BLaER1 (cell line): ENCODE measurements at regions not wholly inside any gene's neighbourhood (a gene's known extent, or its start where the extent isn't known, plus 50 kb on each side); places are given as distances from the start of the nearest gene placed in this dataset.
"Not testable (repeated sequence)": the region's sequence is repeated elsewhere in the genome, so short reads cannot be mapped to it uniquely, and the experiment has no call there.

Experiments used
- H3K27ac ChIP-seq: shearing (Covaris generic); formaldehyde crosslinking; 2 replicates; pipeline ENCODE4 v1.8.1; 2022
- H3K27me3 ChIP-seq: shearing (Covaris generic); formaldehyde crosslinking; 2 replicates; pipeline ENCODE4 v1.8.1; 2022
- H3K36me3 ChIP-seq: shearing (Covaris generic); formaldehyde crosslinking; 2 replicates; pipeline ENCODE4 v1.8.1; 2022
- H3K4me1 ChIP-seq: shearing (Covaris generic); formaldehyde crosslinking; 2 replicates; pipeline ENCODE4 v1.8.1; 2022
- H3K4me2 ChIP-seq: shearing (Covaris generic); formaldehyde crosslinking; 2 replicates; pipeline ENCODE4 v1.8.1; 2022
- H3K4me3 ChIP-seq: shearing (Covaris generic); formaldehyde crosslinking; 2 replicates; pipeline ENCODE4 v1.8.1; 2022
- H3K9ac ChIP-seq: shearing (Covaris generic); formaldehyde crosslinking; 2 replicates; pipeline ENCODE4 v1.8.1; 2022
- H3K9me3 ChIP-seq: shearing (Covaris generic); formaldehyde crosslinking; 2 replicates; pipeline ENCODE4 v1.8.1; 2022
- H4K20me1 ChIP-seq: shearing (Covaris generic); formaldehyde crosslinking; 2 replicates; pipeline ENCODE4 v1.8.1; 2022
- Cebpa-rat ChIP-seq: shearing (Covaris generic); IDR thresholded peaks from 2 replicates; pipeline ENCODE4 v1.8.1; 2022

GRCh38 chr1:43035821-43036741 lies 77.4 kb upstream of the SLC2A1 start:
- Histone ChIP-seq H3K27me3 (no peaks in the 10 kb centered on the region), H3K4me3 (no peak overlapping the region), H3K9me3 (no peaks in the 10 kb centered on the region), H4K20me1 (no peaks in the 10 kb centered on the region), H3K9ac (no peak overlapping the region), H3K36me3 (no peaks in the 10 kb centered on the region), H3K4me2 (no peak overlapping the region), H3K4me1 (peaks cover 18% of the 10 kb centered on the region), H3K27ac (0 out of 2 replicates have a peak overlapping the region, but pooled peaks have one; percentile 13)
- no peak for TF ChIP-seq Cebpa-rat

GRCh38 chr1:43034778-43035177 lies 76.1 kb upstream of the SLC2A1 start:
- Histone ChIP-seq H3K4me3 (no peak overlapping the region), H3K9ac (no peak overlapping the region), H3K4me1 (peaks cover 18% of the 10 kb centered on the region), H3K27ac (peak overlapping the region; percentile 1; the same call in 1 of the 2 replicates), H3K36me3 (no peaks in the 10 kb centered on the region), H4K20me1 (no peaks in the 10 kb centered on the region), H3K9me3 (no peaks in the 10 kb centered on the region), H3K4me2 (peak overlapping the region; percentile 29), H3K27me3 (no peaks in the 10 kb centered on the region)
- TF ChIP-seq Cebpa-rat, result no peak

GRCh38 chr1:43034195-43034658 lies 75.6 kb upstream of the SLC2A1 start:
- no peak overlapping the region for H3K4me3 ChIP-seq
- peak overlapping the region; percentile 29 for H3K4me2 ChIP-seq
- no peaks in the 10 kb centered on the region for H3K36me3 ChIP-seq
- H3K27me3 ChIP-seq, result no peaks in the 10 kb centered on the region
- no peaks in the 10 kb centered on the region for H3K9me3 ChIP-seq
- no peaks in the 10 kb centered on the region for H4K20me1 ChIP-seq
- no peak for TF ChIP-seq Cebpa-rat
- H3K9ac ChIP-seq, result no peak overlapping the region
- H3K4me1 ChIP-seq, result peaks cover 17% of the 10 kb centered on the region
- peak overlapping the region; percentile 1; the same call in 1 of the 2 replicates for H3K27ac ChIP-seq

- Histone ChIP-seq H3K9me3 (no peaks in the 10 kb centered on the region), H3K9ac (no peak overlapping the region), H3K4me1 (peaks cover 12% of the 10 kb centered on the region), H3K4me2 (no peak overlapping the region), H3K27ac (no peak overlapping the region), H4K20me1 (no peaks in the 10 kb centered on the region), H3K36me3 (no peaks in the 10 kb centered on the region), H3K4me3 (no peak overlapping the region), H3K27me3 (no peaks in the 10 kb centered on the region)
- no peak for TF ChIP-seq Cebpa-rat
Measured at GRCh38 chr1:43031316-43032203, 72.9 kb upstream of the SLC2A1 start.

GRCh38 chr1:43024905-43025304 lies 66.2 kb upstream of the SLC2A1 start:
- Histone ChIP-seq H3K4me3 (no peak overlapping the region), H3K27me3 (no peaks in the 10 kb centered on the region), H3K36me3 (no peaks in the 10 kb centered on the region), H3K9me3 (no peaks in the 10 kb centered on the region), H3K9ac (no peak overlapping the region), H3K4me1 (no peaks in the 10 kb centered on the region), H3K27ac (no peak overlapping the region), H4K20me1 (no peaks in the 10 kb centered on the region), H3K4me2 (no peak overlapping the region)
- TF ChIP-seq Cebpa-rat, result no peak

- no peaks in the 10 kb centered on the region for H3K9me3 ChIP-seq
- H4K20me1 ChIP-seq, result no peaks in the 10 kb centered on the region
- H3K27me3 ChIP-seq, result no peaks in the 10 kb centered on the region
- H3K9ac ChIP-seq, result no peak overlapping the region
- H3K4me2 ChIP-seq, result no peak overlapping the region
- H3K4me3 ChIP-seq, result no peak overlapping the region
- no peak overlapping the region for H3K27ac ChIP-seq
- H3K4me1 ChIP-seq, result no peaks in the 10 kb centered on the region
- TF ChIP-seq Cebpa-rat, result no peak
- H3K36me3 ChIP-seq, result no peaks in the 10 kb centered on the region
Measured at GRCh38 chr1:43021547-43022474, 63.1 kb upstream of the SLC2A1 start.

GRCh38 chr1:43019226-43019625 lies 60.6 kb upstream of the SLC2A1 start:
- Histone ChIP-seq H3K4me3 (no peak overlapping the region), H3K4me2 (no peak overlapping the region), H3K9ac (no peak overlapping the region), H3K36me3 (no peaks in the 10 kb centered on the region), H4K20me1 (no peaks in the 10 kb centered on the region), H3K27ac (no peak overlapping the region), H3K9me3 (no peaks in the 10 kb centered on the region), H3K27me3 (no peaks in the 10 kb centered on the region), H3K4me1 (no peaks in the 10 kb centered on the region)
- no peak for TF ChIP-seq Cebpa-rat

- H4K20me1 ChIP-seq, result no peaks in the 10 kb centered on the region
- H3K4me3 ChIP-seq, result no peak overlapping the region
- H3K9ac ChIP-seq, result no peak overlapping the region
- no peaks in the 10 kb centered on the region for H3K4me1 ChIP-seq
- no peak overlapping the region for H3K4me2 ChIP-seq
- no peaks in the 10 kb centered on the region for H3K36me3 ChIP-seq
- H3K27ac ChIP-seq, result no peak overlapping the region
- TF ChIP-seq Cebpa-rat, result no peak
- no peaks in the 10 kb centered on the region for H3K27me3 ChIP-seq
- no peaks in the 10 kb centered on the region for H3K9me3 ChIP-seq
Measured at GRCh38 chr1:43018121-43018520, 59.5 kb upstream of the SLC2A1 start.

- Histone ChIP-seq H3K4me3 (no peak overlapping the region), H3K4me2 (no peak overlapping the region), H4K20me1 (no peaks in the 10 kb centered on the region), H3K36me3 (no peaks in the 10 kb centered on the region), H3K9ac (no peak overlapping the region), H3K9me3 (no peaks in the 10 kb centered on the region), H3K27ac (no peak overlapping the region), H3K4me1 (no peaks in the 10 kb centered on the region), H3K27me3 (no peaks in the 10 kb centered on the region)
- no peak for TF ChIP-seq Cebpa-rat
Measured at GRCh38 chr1:43015269-43015668, 56.6 kb upstream of the SLC2A1 start.

GRCh38 chr1:43014579-43014978 lies 55.9 kb upstream of the SLC2A1 start:
- not testable (repeated sequence) for H3K4me3 ChIP-seq, H4K20me1 ChIP-seq, H3K27ac ChIP-seq, H3K9me3 ChIP-seq, H3K4me1 ChIP-seq, H3K4me2 ChIP-seq, H3K36me3 ChIP-seq, H3K27me3 ChIP-seq, H3K9ac ChIP-seq
